H1 (cell line): ENCODE measurements at regions not wholly inside any gene's neighbourhood (a gene's known extent, or its start where the extent isn't known, plus 50 kb on each side); places are given as distances from the start of the nearest gene placed in this dataset.

ENCODE experiments used
- CBX5 ChIP-seq: fragments of 300-800, 300-1000 bp; sonication (generic); IDR thresholded peaks from 2 replicates; pipeline ENCODE4 v1.7.1; 2016; ENCODE audit warnings: antibody characterized with exemption, low read length, low read depth
- CHD1 ChIP-seq: IDR thresholded peaks from 2 replicates; pipeline ENCODE4 v1.6.1; 2012; ENCODE audit warnings: low read depth, low read length, improper control_type of control experiment
- CTCF ChIP-seq, 3 experiments: IDR thresholded peaks; 1 replicate in 2 of 3; 2 replicates in 1 of 3; pipeline versions ENCODE4 v1.5.1 to v1.6.1; 2011; ENCODE audit warnings: low read length in 3 of 3, mild to moderate bottlenecking in 3 of 3, inconsistent platforms in 2 of 3, low read depth in 1 of 3, moderate library complexity in 1 of 3; ENCODE audit not compliant: insufficient read depth in 1 of 3; ENCODE audit errors: control extremely low read depth in 1 of 3
- POLR2AphosphoS5 ChIP-seq: IDR thresholded peaks from 2 replicates; pipeline ENCODE4 v1.6.1; 2011; ENCODE audit warnings: low read depth, low read length
- TBP ChIP-seq: IDR thresholded peaks from 2 replicates; pipeline ENCODE4 v1.6.1; 2011; ENCODE audit warnings: low read depth, low read length, improper control_type of control experiment

GRCh38 chr4:44817930-44818329 lies 91.6 kb upstream of the GNPDA2 start (continued):
- TF ChIP-seq CTCF (IDR thresholded peaks at IDR 0.05; ENCODE audit: control extremely low read depth in 1 of 3, insufficient read depth in 1 of 3, low read depth in 1 of 3, low read length in 3 of 3) (no peak), POLR2AphosphoS5 (no peak), TBP (no peak), CBX5 (no peak), CHD1 (no peak)
- TF ChIP-seq, all 59 proteins: peak for 0
